SK-N-SH (cell line): ENCODE measurements at regions not wholly inside any gene's neighbourhood (a gene's known extent, or its start where the extent isn't known, plus 50 kb on each side); places are given as distances from the start of the nearest gene placed in this dataset.

Source experiments
- CTCF ChIA-PET: fragments of 300-600, 350-600 bp; formaldehyde crosslinking; extraction: SDS; loops from one replicate; lab custom pipeline; 2021; lab: Yijun Ruan, JAX
- POLR2A ChIA-PET: fragments of 350-600 bp; sonication (Branson Sonifier 250); formaldehyde crosslinking; extraction: SDS; loops from one replicate; lab custom pipeline; 2020; ENCODE audit warnings: antibody characterized with exemption, inconsistent platforms; lab: Yijun Ruan, JAX
- DNase-seq: peaks from one replicate; pipeline ENCODE4 v3.0.0; 2012
- H2AFZ ChIP-seq: fragments of 200-600 bp; sonication (generic); 2 replicates; pipeline ENCODE4 v1.8.1; 2016; ENCODE audit warnings: antibody characterized with exemption, mild to moderate bottlenecking, low read depth
- H3F3A ChIP-seq: fragments of 200-600 bp; sonication (generic); replicated peaks from 2 replicates; pipeline ENCODE3; 2016; ENCODE audit warnings: antibody characterized with exemption, mild to moderate bottlenecking; ENCODE audit not compliant: insufficient read depth
- H3K27ac ChIP-seq, 2 experiments: fragments of 200-500 bp in 1 of 2; fragments of 200-600 bp in 1 of 2; sonication (Bioruptor generic) in 1 of 2; sonication (generic), shearing (Covaris generic) in 1 of 2; 2 replicates each; pipeline versions ENCODE4 v1.5.1 to v1.6.1; 2014 to 2016; ENCODE audit warnings: low read depth in 2 of 2, inconsistent platforms in 1 of 2, low read length in 1 of 2, mild to moderate bottlenecking in 1 of 2, mixed read lengths in 1 of 2
- H3K27me3 ChIP-seq: fragments of 200-600 bp; sonication (generic), shearing (Covaris generic); 2 replicates; pipeline ENCODE4 v1.6.1; 2016; ENCODE audit warnings: mixed run types; ENCODE audit not compliant: insufficient read depth
- H3K36me3 ChIP-seq, 2 experiments: fragments of 200-500 bp in 1 of 2; fragments of 200-600 bp in 1 of 2; sonication (Bioruptor generic) in 1 of 2; sonication (generic) in 1 of 2; replicated peaks in 1 of 2; 2 replicates each; pipeline versions ENCODE3 to v1.5.1; 2014 to 2016; ENCODE audit warnings: low read length in 1 of 2, mild to moderate bottlenecking in 1 of 2; ENCODE audit not compliant: insufficient read depth in 2 of 2, control insufficient read depth in 1 of 2
- H3K4me1 ChIP-seq, 2 experiments: fragments of 200-500 bp in 1 of 2; fragments of 200-600 bp in 1 of 2; sonication (Bioruptor generic) in 1 of 2; sonication (generic), shearing (Covaris generic) in 1 of 2; 2 replicates each; pipeline versions ENCODE4 v1.5.1 to v1.6.1; 2014 to 2016; ENCODE audit warnings: low read depth in 1 of 2, low read length in 1 of 2, mixed run types in 1 of 2; ENCODE audit not compliant: insufficient read depth in 2 of 2, control insufficient read depth in 1 of 2
- H3K4me2 ChIP-seq: fragments of 200-600 bp; sonication (generic), shearing (Covaris generic); 2 replicates; pipeline ENCODE4 v1.6.1; 2017; ENCODE audit warnings: mixed run types
- H3K4me3 ChIP-seq, 2 experiments: fragments of 200-500 bp in 1 of 2; fragments of 200-600 bp in 1 of 2; sonication (Bioruptor generic) in 1 of 2; sonication (generic), shearing (Covaris generic) in 1 of 2; 2 replicates each; pipeline versions ENCODE4 v1.5.1 to v1.8.1; 2014 to 2016; ENCODE audit warnings: low read depth in 2 of 2, inconsistent platforms in 1 of 2, low read length in 1 of 2, mild to moderate bottlenecking in 1 of 2, mixed read lengths in 1 of 2, moderate library complexity in 1 of 2
- H3K79me2 ChIP-seq: fragments of 200-600 bp; sonication (generic); 2 replicates; pipeline ENCODE4 v1.8.1; 2017; ENCODE audit warnings: mild to moderate bottlenecking; ENCODE audit not compliant: insufficient read depth
- H3K9ac ChIP-seq: fragments of 200-600 bp; sonication (generic); 2 replicates; pipeline ENCODE4 v1.6.1; 2017; ENCODE audit warnings: mixed run types
- H3K9me2 ChIP-seq: fragments of 200-600 bp; sonication (generic); 2 replicates; pipeline ENCODE4 v1.6.1; 2017; ENCODE audit warnings: mixed run types
- H3K9me3 ChIP-seq: fragments of 200-600 bp; sonication (generic); 2 replicates; pipeline ENCODE4 v1.6.1; 2017; ENCODE audit warnings: mixed run types, mild to moderate bottlenecking, moderate library complexity
- H4K20me1 ChIP-seq: fragments of 200-600 bp; sonication (generic); 2 replicates; pipeline ENCODE4 v1.6.1; 2017; ENCODE audit warnings: mild to moderate bottlenecking, mixed run types; ENCODE audit not compliant: insufficient read depth
- CHD2 ChIP-seq: fragments of 150-350 bp; IDR thresholded peaks from 2 replicates; pipeline ENCODE4 v1.6.1; 2018; ENCODE audit warnings: low read length; ENCODE audit not compliant: partially characterized antibody
- ELF1 ChIP-seq: IDR thresholded peaks from 2 replicates; pipeline ENCODE4 v1.4.0; 2012
- EZH2phosphoT487 ChIP-seq: fragments of 200-600 bp; sonication (generic); IDR thresholded peaks from 2 replicates; pipeline ENCODE4 v1.6.1; 2017; ENCODE audit warnings: low read depth, mixed run types, mild to moderate bottlenecking, antibody characterized with exemption, moderate library complexity, borderline replicate concordance
- FOXJ3 ChIP-seq: sonication (generic); formaldehyde crosslinking; IDR thresholded peaks from 2 replicates; pipeline ENCODE4 v1.5.1; 2020; ENCODE audit warnings: mild to moderate bottlenecking, missing genetic modification reagents
- GATA2 ChIP-seq: sonication (generic); formaldehyde crosslinking; IDR thresholded peaks from 2 replicates; pipeline ENCODE4 v1.5.0; 2020; ENCODE audit warnings: mild to moderate bottlenecking, missing genetic modification reagents
- IRF3 ChIP-seq: fragments of 150-350 bp; IDR thresholded peaks from 2 replicates; pipeline ENCODE4 v1.6.1; 2016; ENCODE audit warnings: mild to moderate bottlenecking, low read depth, low read length
- NFIC ChIP-seq: IDR thresholded peaks from 2 replicates; pipeline ENCODE4 v1.4.0; 2012; ENCODE audit warnings: borderline replicate concordance
- RFX5 ChIP-seq: IDR thresholded peaks from 2 replicates; pipeline ENCODE4 v1.6.1; 2012; ENCODE audit warnings: mild to moderate bottlenecking, improper control_type of control experiment, low read length
- SIN3A ChIP-seq: IDR thresholded peaks from 2 replicates; pipeline ENCODE4 v1.6.1; 2012; ENCODE audit warnings: low read depth, mild to moderate bottlenecking, low read length, moderate library complexity, borderline replicate concordance
- WGBS: methylation state at CpG from one replicate; pipeline ENCODE4 v1.1.6; 2017; ENCODE audit warnings: low lambda C conversion rate; 5-methylcytosine and 5-hydroxymethylcytosine counted together
- TF ChIP-seq, protein P1 (sequence below): IDR thresholded peaks from 2 replicates; pipeline ENCODE4 v1.4.0; 2012; ENCODE audit warnings: low read depth
- TF ChIP-seq, protein P2 (sequence below): IDR thresholded peaks from 2 replicates; pipeline ENCODE4 v1.4.0; 2012; ENCODE audit warnings: low read depth, borderline replicate concordance
- TF ChIP-seq, protein P3 (sequence below): IDR thresholded peaks from 2 replicates; pipeline ENCODE4 v1.6.1; 2012; ENCODE audit warnings: mild to moderate bottlenecking, low read depth, low read length, moderate library complexity
- TF ChIP-seq, protein P4 (sequence below): fragments of 150-350 bp; IDR thresholded peaks from 2 replicates; pipeline ENCODE4 v1.6.1; 2017; ENCODE audit warnings: antibody characterized with exemption, low read length, low read depth, borderline replicate concordance
- TF ChIP-seq, protein P5 (sequence below): fragments of 200-600 bp; sonication (generic); IDR thresholded peaks from 2 replicates; pipeline ENCODE4 v1.6.1; 2017; ENCODE audit warnings: antibody characterized with exemption, mild to moderate bottlenecking, moderate library complexity

GRCh38 chr1:63223426-63223825 lies 98.9 kb upstream of the FOXD3 start:
- CTCF ChIA-PET, result no interaction called here
- no peak overlapping the region for H3K9ac ChIP-seq
- no peaks in the 10 kb centered on the region for H3K4me1 ChIP-seq
- no peaks in the 10 kb centered on the region for H3K27me3 ChIP-seq
- no peak overlapping the region for H3K4me2 ChIP-seq
- TF ChIP-seq FOXJ3 (CRISPR knock-in tag), result no peak
- TF ChIP-seq, protein P1, sequence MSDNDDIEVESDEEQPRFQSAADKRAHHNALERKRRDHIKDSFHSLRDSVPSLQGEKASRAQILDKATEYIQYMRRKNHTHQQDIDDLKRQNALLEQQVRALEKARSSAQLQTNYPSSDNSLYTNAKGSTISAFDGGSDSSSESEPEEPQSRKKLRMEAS, result no peak
- no peak for TF ChIP-seq CHD2
- TF ChIP-seq, protein P2, sequence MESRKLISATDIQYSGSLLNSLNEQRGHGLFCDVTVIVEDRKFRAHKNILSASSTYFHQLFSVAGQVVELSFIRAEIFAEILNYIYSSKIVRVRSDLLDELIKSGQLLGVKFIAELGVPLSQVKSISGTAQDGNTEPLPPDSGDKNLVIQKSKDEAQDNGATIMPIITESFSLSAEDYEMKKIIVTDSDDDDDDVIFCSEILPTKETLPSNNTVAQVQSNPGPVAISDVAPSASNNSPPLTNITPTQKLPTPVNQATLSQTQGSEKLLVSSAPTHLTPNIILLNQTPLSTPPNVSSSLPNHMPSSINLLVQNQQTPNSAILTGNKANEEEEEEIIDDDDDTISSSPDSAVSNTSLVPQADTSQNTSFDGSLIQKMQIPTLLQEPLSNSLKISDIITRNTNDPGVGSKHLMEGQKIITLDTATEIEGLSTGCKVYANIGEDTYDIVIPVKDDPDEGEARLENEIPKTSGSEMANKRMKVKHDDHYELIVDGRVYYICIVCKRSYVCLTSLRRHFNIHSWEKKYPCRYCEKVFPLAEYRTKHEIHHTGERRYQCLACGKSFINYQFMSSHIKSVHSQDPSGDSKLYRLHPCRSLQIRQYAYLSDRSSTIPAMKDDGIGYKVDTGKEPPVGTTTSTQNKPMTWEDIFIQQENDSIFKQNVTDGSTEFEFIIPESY, result no peak
- TF ChIP-seq RFX5, result no peak
- TF ChIP-seq NFIC, result no peak
- TF ChIP-seq, protein P3, sequence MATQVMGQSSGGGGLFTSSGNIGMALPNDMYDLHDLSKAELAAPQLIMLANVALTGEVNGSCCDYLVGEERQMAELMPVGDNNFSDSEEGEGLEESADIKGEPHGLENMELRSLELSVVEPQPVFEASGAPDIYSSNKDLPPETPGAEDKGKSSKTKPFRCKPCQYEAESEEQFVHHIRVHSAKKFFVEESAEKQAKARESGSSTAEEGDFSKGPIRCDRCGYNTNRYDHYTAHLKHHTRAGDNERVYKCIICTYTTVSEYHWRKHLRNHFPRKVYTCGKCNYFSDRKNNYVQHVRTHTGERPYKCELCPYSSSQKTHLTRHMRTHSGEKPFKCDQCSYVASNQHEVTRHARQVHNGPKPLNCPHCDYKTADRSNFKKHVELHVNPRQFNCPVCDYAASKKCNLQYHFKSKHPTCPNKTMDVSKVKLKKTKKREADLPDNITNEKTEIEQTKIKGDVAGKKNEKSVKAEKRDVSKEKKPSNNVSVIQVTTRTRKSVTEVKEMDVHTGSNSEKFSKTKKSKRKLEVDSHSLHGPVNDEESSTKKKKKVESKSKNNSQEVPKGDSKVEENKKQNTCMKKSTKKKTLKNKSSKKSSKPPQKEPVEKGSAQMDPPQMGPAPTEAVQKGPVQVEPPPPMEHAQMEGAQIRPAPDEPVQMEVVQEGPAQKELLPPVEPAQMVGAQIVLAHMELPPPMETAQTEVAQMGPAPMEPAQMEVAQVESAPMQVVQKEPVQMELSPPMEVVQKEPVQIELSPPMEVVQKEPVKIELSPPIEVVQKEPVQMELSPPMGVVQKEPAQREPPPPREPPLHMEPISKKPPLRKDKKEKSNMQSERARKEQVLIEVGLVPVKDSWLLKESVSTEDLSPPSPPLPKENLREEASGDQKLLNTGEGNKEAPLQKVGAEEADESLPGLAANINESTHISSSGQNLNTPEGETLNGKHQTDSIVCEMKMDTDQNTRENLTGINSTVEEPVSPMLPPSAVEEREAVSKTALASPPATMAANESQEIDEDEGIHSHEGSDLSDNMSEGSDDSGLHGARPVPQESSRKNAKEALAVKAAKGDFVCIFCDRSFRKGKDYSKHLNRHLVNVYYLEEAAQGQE, result no peak
- no peak for TF ChIP-seq GATA2 (CRISPR knock-in tag)
- no peak for TF ChIP-seq IRF3
- no peak for TF ChIP-seq ELF1
- TF ChIP-seq EZH2phosphoT487, result no peak
- TF ChIP-seq, protein P4, sequence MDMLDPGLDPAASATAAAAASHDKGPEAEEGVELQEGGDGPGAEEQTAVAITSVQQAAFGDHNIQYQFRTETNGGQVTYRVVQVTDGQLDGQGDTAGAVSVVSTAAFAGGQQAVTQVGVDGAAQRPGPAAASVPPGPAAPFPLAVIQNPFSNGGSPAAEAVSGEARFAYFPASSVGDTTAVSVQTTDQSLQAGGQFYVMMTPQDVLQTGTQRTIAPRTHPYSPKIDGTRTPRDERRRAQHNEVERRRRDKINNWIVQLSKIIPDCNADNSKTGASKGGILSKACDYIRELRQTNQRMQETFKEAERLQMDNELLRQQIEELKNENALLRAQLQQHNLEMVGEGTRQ, result no peak
- TF ChIP-seq, protein P5, sequence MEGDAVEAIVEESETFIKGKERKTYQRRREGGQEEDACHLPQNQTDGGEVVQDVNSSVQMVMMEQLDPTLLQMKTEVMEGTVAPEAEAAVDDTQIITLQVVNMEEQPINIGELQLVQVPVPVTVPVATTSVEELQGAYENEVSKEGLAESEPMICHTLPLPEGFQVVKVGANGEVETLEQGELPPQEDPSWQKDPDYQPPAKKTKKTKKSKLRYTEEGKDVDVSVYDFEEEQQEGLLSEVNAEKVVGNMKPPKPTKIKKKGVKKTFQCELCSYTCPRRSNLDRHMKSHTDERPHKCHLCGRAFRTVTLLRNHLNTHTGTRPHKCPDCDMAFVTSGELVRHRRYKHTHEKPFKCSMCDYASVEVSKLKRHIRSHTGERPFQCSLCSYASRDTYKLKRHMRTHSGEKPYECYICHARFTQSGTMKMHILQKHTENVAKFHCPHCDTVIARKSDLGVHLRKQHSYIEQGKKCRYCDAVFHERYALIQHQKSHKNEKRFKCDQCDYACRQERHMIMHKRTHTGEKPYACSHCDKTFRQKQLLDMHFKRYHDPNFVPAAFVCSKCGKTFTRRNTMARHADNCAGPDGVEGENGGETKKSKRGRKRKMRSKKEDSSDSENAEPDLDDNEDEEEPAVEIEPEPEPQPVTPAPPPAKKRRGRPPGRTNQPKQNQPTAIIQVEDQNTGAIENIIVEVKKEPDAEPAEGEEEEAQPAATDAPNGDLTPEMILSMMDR, result no peak
- TF ChIP-seq SIN3A, result no peak
- TF ChIP-seq, all 33 proteins: peak for 0
- no peaks in the 10 kb centered on the region for H3K9me3 ChIP-seq
- POLR2A ChIA-PET, result no interaction called here
- H3K27ac ChIP-seq, result no peak overlapping the region
- no peaks in the 10 kb centered on the region for H3K79me2 ChIP-seq
- WGBS, result 20% methylated on average over 4 of the region's 4 CpGs
- no peaks in the 10 kb centered on the region for H3K36me3 ChIP-seq
- no peak overlapping the region for H2AFZ ChIP-seq
- no peak for DNase-seq
- H3K9me2 ChIP-seq, result no peaks in the 10 kb centered on the region
- H3F3A ChIP-seq, result no peaks in the 10 kb centered on the region
- H4K20me1 ChIP-seq, result no peaks in the 10 kb centered on the region
- no peak overlapping the region for H3K4me3 ChIP-seq
